ENCODE measurements at regions not wholly inside any gene's neighbourhood (a gene's known extent, or its start where the extent isn't known, plus 50 kb on each side); places are given as distances from the start of the nearest gene placed in this dataset.

DNA sequence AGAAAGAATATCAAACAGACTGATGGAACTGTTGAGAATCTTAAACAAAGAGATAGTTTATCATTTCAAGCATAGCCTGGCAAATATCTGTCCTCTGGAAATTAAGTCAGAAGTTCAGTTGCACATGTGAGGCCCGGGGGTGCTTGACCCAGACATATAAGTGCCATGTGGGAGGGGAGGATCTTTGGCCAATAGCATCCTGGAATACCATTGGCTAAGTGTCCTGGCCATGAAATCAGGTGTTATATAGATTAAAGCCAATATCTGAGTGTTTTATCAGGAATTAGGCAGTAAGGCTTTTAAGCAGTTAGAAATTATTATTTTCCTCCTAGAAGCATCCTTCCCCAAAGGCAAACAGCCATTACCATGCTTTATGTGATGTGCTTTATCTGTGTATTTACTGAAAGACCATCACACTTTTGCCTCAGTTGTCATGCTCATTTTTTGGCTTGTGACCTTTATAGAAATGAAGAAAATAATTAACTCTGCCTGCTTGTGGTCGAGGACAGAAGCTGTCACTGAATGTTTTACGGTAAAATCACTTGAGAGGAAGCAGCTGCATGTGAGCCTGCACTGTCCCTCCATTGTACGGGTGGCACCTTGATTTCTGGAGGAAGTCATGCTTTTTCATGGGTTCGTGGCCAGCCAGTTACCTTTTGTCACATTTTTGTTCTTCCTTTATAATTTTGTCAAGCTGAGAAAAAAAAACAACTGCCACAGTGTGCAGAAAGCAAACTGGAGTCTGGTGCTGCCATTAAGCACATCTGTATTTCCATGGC lies 259.9 kb upstream of the FMN2 start:
- TF ChIP-seq, protein P1, sequence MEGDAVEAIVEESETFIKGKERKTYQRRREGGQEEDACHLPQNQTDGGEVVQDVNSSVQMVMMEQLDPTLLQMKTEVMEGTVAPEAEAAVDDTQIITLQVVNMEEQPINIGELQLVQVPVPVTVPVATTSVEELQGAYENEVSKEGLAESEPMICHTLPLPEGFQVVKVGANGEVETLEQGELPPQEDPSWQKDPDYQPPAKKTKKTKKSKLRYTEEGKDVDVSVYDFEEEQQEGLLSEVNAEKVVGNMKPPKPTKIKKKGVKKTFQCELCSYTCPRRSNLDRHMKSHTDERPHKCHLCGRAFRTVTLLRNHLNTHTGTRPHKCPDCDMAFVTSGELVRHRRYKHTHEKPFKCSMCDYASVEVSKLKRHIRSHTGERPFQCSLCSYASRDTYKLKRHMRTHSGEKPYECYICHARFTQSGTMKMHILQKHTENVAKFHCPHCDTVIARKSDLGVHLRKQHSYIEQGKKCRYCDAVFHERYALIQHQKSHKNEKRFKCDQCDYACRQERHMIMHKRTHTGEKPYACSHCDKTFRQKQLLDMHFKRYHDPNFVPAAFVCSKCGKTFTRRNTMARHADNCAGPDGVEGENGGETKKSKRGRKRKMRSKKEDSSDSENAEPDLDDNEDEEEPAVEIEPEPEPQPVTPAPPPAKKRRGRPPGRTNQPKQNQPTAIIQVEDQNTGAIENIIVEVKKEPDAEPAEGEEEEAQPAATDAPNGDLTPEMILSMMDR (IDR thresholded peaks at IDR 0.05; ENCODE audit: low read length), result no peak
- no peak for TF ChIP-seq EZH2 (optimal IDR thresholded peaks at IDR 0.05; ENCODE audit: low read depth, low read length)
- TF ChIP-seq EZH2phosphoT487 (IDR thresholded peaks at IDR 0.05; ENCODE audit: low read length), result no peak
